Amygdala (tissue), 56 donors: ENCODE measurements at regions not wholly inside any gene's neighbourhood (a gene's known extent, or its start where the extent isn't known, plus 50 kb on each side); places are given as distances from the start of the nearest gene placed in this dataset.
"Not testable (repeated sequence)": the region's sequence is repeated elsewhere in the genome, so short reads cannot be mapped to it uniquely, and the experiment has no call there.

Source experiments
- DNase-seq, 56 donors: peaks; one replicate each; lab custom pipeline; 2025; lab: John Stamatoyannopoulos, UW

DNA sequence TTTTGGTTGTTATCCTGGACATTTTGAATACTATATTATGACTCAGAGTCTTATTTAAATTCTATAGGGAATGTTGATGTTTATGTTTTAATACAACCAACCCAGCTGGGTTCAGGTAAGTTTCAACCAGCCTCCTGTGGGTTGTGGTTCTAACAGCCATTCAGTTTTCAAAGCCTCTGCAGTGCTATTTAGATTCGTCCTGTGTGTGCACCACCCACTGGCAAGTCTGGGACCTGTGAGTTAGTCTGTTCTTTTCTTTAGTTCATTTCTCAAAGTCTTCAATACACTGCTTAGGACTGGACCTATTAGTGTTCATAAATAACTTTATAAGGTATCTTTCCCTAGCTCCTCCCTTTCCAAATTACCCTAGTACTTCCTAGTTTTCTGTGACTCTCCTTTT lies 170.6 kb downstream of the TMEM132E start:
- no peak for DNase-seq

DNA sequence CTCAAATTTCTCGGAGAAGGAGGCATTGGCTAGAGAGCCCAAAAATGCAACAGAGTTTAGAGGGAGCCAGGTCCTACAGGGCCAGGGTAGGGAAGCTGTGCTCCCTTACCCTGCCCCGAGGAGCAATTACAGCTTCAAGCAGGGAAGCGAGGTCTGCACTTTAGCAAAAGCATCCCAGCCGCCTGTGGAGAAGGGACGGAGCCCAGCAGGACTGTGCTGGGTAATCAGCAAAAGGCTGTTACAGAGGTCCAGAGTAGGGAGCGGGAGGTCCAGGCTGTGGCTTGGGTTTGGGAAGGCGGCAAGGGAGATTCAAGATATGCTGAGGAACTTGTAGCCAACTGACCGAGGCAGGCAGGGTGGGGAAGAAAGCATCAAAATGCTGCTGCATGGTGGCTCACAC lies 162.6 kb downstream of the TMEM132E start:
- no peak for DNase-seq

DNA sequence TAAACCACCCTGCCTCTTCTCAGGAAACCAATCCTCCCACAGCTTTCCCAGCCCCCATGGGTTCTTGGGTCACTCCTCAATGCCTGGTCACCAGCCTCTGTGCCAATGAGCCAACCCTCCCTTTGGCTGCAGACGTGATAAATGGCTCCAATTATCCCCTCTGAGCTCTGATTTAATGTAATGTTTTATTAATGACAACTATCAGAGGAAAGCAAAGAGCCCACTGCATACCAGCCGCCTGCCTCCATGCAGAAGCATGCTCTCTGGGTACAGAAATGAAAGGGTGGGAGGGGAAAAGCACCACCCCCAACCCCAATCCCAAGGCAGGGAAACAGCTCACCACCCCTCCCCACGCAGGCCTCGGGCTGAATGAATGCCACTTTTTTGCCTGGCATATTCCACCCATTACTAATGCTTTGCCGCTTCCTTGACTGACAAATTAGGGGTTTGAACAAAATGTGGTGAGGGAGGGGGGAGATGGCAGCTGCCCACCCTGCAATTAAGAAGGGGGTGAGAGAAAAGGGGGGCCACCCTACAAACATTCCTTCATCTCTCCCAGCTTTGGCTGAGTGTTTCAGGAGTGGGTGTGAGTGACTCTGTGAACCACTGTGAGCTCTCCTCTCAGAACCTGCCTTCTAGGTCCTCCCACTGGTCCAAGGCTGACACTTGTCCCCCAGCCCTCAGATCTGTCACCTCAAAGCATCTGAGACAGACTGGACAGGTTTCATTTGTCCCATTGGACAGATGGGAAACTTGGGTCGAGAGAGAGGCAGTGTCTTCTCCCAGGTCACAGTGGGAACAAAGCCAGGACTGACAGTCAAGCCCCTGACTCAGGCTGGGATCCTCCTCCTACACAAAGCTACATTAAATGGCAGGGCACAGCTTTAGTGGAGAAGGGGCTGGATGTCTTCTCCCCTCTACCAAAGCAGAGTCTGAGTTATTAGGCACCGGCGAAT lies 161.5 kb downstream of the TMEM132E start:
- DNase-seq: peak in 1 of 56 donors; percentile 14

DNA sequence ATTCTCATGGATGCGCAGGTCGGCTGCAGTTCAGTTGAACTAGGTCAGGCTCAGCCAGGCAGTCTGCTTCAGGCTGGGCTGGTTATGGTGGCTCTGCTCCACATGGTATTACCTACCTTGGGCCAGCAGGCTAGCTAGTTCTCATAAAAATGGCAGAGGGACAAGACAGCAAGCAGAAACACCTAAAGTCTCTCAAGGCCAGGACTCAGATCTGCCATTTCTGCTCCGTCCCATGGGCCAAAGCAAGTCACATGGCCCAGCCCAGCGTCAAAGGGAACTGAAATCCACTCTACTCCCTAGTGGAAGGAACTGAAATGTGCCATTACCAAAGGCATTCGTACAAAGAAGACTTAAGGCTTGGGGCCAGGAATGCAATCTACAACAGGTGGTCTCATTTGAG lies 160.0 kb downstream of the TMEM132E start:
- no peak for DNase-seq

DNA sequence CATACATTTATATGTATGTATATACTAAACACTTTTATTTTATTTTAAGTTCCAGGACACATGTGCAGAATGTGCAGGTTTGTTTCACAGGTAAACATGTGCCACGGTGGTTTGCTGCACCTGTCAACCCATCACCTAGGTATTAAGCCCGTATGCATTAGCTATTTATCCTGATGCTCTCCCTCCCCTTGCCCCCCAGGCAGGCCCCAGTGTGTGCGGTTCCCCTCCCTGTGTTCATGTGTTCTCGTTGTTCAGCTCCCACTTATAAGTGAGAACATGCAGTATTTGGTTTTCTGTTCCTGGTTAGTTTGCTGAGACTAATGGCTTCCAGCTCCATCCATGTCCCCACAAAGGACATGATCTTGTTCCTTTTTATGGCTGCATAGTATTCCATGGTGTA lies 158.3 kb downstream of the TMEM132E start:
- not testable (repeated sequence) for DNase-seq

DNA sequence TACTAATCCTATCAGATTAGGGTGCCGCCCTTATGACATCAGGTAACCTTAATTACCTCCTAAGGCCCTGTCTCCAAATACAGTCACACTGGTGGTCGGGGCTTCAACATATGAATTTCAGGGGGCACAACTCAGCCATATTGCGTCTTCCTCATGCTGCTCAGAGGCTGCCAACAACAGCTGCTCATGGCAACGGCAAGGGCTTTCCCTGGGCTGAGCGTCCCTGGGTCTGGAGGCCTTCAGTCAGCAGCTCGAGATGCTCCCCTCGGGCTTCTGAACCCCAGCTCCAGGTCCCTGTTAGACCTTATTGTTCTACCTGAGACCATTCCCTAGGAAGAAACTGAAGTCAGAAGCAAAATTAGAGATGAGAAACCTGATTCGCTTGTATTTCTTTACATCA lies 157.2 kb downstream of the TMEM132E start:
- no peak for DNase-seq

DNA sequence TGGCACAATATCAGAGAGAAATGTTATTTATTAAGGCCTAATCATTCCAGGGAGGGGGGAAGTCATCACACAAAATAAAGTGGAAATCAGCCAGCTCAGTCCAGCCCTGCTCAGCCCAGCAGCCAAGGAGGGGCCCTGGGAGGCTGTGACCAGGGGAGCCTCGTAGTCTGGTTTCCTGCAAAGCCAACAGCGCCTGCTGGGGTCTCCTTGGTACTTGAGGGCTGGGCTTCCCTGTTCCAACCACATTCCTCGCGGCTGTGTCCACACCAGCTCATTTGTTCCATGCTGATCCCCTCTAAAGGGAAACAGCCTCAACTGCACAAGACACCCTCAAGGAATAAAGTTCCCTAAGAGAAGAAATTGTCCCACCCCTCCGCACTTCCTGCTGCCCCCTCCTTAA lies 154.0 kb downstream of the TMEM132E start:
- no peak for DNase-seq

DNA sequence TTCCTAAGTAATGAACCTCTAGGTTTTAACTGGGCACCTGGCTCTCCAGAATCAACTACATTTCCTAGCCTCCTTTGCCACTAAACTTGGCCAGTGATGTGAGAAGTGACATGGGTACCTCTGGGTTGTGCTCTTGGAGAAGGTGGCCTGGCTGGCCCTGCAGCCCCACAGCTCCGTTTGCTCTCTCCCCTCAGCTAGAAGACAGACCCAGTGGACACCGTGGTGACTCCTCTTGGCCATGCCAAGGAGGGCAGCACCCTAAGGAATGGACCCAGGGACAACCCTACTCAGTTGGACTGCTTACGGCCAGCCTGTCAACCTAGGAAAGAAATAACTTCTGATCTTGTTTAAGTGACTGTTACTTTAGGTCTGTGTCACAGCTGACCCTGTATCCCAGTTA lies 151.4 kb downstream of the TMEM132E start:
- DNase-seq: no peak

DNA sequence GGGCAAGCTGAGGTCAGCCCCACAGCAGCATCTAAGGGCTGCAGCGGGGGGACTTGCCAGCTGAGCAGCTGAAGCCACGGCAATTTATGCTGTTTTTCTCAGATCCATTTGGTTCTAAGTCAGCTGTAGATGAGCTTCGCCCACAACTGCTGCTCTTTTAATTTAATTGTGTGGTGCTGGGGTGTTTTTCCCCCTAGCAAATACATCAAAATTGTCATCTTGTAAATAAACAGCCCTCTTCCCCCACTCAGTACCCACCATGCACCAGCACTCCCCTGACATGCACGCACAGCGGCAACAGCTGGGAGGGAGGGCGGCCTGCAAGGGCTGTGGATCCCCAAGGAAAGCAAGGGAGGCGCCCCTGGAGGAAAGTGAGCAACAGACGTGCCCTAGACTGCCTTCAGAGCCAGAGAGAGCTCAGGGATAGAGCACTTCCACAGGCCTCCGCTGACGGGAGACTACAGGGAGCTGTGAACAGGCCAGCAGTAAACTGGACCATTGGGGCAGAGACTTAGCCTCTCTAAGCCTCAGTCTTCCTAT lies 149.5 kb downstream of the TMEM132E start:
- DNase-seq: no peak

DNA sequence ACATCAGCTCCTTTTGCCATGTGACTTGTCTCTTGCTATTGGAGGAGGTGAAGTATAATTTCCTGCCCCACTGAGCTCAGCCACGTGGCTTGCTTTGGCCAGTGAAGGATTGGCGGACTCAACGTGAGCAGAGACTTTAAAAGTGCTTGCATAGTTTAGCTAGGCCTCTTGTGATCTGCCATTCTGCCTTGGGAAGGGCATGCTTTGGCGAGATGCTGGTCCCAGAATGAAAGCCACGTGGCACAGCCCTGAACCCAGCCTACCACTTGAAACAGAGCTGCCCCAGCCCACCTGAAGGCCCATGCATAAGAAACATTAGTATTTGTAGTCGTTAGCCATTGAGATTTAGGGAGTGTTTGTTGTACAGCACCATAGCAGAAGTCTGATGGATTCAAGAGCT lies 148.2 kb downstream of the TMEM132E start:
- DNase-seq: no peak

DNA sequence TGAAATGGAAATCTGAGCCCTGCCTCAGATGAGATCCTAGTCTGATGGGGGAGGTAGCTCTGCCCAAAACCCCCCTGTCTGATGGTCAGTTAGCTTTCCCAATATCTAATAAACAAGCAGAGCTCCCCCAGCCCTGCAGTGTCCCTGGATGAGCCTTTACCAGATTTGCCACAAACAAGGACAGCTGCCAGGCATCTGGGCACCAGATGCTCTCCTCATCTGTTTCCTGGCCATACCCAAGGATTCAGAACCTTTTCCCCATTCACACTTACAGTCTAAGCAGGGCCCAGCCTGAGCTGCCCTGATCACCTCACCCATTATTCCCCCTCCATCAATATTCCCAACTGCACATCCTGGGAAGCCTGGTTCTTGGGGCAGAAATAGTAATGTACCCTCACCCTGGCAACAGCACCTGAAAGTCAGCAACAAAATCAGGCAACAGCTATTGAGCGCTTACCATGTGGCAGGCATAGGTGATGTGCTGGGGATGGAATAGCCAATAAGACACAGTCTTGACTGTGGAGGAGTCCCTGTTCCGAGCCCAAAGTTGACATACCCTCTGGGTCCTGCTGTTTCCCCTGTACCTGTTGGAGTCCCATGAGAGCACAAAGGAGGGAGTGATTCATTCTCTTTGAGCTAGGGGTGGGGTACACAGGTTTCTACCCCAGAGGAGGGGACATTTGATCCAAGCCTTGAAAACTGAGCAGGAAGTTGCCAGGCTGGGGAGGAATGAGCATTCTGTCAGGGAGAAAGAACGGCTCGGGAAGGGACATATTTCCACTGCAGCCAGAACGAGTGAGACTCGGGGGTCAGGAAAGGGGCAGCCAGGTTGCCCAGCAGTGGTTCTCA lies 147.4 kb downstream of the TMEM132E start:
- DNase-seq: no peak

DNA sequence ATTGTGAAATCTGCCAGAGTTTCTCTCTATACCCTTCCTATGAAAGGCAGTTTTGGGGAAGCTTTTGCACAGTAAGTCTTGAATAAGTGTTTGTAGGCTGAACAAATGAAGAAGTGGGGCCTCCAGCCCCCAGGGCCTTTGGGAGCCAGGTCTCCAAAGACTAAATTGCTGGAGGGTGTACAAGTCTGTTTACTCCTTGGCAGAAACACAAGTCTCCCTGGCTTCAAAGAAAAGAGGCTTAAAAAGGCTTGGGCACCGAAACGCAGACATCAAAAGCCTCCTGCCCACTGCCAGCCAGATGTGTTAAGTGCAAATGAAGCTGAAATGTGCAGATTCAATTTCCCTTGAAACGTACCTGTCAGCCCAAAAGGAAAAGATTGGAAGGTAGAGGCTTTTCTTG lies 146.3 kb downstream of the TMEM132E start:
- DNase-seq: peak in 2 of 56 donors; percentile 4 to 14

DNA sequence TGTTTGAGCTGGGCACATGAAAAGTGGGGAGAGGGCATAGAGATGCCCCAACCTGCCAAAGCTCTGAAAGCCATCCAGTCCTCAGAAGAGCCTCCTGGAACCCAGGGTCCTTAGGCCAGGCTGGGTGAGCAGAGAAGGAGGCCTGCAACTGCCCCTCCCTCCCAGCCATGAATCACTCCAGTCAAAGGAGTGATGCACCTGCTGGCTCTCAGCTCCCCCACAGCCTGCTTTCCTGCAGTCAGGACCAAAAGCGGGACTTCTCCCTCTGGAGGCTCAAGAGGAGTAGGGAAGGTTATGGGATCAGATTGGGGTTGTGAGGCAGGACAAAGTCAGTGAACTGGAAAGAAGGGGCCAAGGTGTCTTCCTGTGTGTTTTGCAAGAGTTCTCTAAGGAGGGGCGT lies 145.6 kb downstream of the TMEM132E start:
- DNase-seq: no peak

DNA sequence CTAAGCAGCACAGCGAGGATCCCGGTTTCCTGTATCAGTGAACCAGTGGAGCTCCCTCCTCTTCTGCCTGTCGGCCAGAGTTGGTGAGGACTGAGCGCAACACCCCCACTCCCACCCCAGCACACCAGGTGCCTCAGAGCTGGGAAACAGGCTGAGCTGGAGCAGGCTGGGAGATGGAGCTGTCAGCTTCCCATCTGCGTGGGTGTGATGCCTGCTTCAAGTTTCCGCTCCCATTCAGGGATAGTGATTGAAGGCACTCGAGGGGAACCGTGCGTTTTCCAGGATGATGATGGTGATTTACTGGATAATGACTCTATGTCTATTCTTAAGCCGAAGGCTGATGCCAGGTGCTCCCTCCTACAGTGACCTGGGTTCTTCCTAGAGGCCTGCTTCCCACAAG lies 144.5 kb downstream of the TMEM132E start:
- peak in 11 of 56 donors; percentile 3 to 30 (median 9) for DNase-seq

DNA sequence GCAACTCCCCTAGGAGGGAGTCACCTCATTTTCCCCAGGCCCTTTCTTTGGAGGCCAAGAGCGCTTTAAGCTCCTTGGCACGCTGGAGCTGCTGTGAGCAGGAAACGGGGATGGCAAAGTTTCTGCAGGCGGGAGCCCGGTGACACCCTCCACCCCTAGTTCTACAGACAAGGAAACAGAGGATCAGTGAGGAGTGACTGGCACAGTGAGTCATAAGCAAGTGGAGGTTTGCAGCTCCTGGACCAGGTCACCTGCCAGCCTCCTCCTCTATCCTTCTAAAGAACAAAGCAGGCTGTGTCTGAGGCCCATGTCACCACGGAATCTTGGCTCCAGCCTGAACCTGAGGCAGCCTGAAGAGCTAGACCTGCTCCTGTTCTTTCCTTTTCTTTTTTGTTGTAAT lies 141.9 kb downstream of the TMEM132E start:
- no peak for DNase-seq

DNA sequence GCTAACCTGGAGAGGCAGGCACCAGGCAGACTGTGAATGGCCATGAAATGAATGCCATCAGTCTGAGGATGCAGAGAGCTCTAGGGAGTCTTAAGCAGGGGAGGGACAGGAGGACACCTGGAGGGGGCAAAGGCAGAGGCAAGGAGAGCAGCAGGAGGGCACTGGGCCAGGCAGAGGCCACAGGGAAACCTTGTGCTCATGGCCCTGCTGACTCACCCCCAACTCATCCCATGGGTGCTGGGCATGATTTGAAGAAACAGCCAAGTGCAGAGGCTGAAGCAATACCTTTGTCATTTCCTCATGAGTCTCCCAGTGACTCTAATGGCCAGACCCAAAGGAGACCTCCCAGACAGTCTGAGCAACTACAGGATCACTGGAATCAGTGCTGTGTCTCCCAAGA lies 141.4 kb downstream of the TMEM132E start:
- no peak for DNase-seq

DNA sequence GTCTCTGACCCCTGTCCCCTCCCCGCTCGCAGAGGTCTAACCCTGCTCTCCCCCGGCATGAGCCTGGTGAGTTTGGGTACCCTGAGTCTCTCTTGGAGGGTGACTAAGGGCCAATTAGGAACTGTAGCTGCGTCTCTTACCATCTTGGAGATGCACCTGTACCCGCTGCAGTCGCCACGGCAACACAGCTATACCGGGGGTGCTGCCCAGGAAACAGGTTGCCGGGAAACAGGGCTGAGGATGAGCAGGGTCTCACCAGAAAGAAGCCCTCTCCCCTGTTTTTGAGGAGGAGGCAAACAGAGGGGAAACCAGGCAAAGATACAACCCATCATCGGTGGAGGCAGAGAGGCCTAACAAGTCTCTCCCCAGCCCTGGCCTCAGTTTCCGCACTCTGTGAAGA lies 140.2 kb downstream of the TMEM132E start:
- no peak for DNase-seq

DNA sequence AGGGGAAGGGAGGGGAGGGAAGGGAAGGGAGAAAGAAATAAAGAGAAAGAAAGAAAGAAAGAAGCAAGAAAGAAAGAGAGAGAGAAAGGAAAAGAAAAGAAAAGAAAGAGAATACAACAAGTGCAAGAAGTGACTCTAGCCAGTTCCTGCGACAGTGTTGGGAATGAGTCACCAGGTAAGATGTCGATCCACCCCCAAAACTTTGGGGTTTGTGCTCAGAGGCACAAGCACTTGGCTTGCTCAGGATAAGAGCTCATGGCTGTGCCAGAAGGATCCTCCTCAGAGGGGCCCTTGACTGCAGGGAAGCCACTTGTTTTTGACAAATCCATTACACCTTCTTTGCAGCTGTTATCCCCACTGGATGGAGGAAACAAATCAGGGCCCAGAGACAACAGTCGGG lies 137.7 kb downstream of the TMEM132E start:
- DNase-seq: no peak

DNA sequence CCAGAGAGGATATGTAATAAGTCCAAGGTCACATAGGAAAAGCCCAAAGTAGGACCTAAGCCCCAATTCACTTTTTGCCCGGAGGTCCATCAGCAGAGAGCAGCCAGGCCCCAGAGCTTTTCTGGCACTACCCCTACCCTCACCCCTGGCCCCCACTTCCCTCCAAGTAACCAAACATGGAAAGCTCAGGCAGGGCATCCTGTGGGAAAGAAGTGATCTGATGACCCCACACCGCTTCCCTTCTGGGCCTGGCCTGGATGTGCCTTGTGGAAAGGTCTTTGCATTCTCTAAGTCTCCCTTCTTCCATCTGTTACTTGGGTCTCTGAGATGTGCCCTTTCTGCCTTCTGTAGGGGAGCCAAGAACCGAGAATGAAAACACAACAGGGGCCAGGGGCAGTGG lies 136.9 kb downstream of the TMEM132E start:
- no peak for DNase-seq

DNA sequence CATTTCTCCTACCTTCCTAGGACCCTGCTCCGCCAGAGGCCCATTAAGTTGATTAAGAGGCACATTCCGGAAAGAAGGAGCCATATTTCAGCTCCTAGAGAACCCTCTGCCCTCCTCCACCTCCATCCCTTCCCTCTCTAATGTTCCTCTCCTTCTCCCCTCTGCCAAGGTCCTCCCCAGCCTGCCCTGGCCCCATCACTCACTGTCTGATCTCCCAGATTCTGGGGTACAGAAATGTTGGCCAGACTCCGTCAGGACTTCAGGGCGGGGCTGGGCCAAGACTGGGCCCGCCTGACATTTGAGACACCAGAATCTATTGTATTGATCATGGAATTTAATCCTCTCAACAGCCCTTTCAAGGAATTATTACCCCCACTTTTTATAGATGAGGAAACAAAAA lies 136.1 kb downstream of the TMEM132E start:
- DNase-seq: no peak
